GM21576 (cell line): ENCODE measurements at regions not wholly inside any gene's neighbourhood (a gene's known extent, or its start where the extent isn't known, plus 50 kb on each side); places are given as distances from the start of the nearest gene placed in this dataset.

ENCODE experiments used
- ATAC-seq: cut with Tn5 transposase; IDR thresholded peaks from one replicate; pipeline ENCODE4 v1.9.1; 2021; ENCODE audit warnings: mild to moderate bottlenecking, moderate library complexity; ENCODE audit not compliant: unreplicated experiment

DNA sequence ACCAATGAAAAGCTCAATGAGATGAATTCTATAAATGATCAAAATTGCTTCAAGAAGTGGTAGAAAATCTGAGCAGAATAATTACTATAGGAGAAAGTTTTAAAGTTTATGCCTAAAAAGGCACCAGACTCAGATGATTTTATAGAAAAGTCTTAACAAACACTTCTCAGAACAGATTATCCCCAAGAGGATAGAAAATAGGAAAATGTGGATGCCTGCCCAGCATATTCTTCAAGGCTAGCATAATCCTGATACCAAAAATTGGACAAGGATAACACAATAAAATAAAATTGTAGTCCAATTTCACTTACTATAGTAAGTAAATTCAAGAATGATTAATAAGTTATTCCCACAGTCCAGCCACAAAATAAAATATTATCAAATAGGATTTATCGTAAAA lies 397.0 kb downstream of the NR2F1-AS1 start:
- no peak for ATAC-seq

- no peak for ATAC-seq
These were observed 401.6 kb downstream of the NR2F1-AS1 start for GRCh38 chr5:93179466-93179865.

DNA sequence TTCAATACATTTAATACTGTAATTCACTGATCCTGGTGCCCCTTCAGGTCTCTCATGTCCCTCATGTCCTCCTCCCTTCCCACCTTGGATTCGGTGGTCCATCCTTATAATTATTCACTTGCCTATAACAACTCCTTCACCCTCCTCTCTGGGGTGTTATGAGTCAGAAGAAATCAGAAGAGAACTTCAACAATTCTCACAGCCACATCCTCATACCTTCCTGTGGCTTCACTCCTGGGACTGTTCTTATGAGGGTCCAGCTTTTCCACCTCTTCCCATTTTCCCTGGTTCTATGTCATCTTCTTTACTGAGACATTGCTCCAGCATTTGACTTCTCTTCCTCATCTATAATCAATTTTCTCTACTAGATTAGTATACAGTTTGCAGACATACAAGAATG lies 406.1 kb downstream of the NR2F1-AS1 start:
- no peak for ATAC-seq

GRCh38 chr5:93165559-93165958 lies 415.5 kb downstream of the NR2F1-AS1 start:
- no peak for ATAC-seq

DNA sequence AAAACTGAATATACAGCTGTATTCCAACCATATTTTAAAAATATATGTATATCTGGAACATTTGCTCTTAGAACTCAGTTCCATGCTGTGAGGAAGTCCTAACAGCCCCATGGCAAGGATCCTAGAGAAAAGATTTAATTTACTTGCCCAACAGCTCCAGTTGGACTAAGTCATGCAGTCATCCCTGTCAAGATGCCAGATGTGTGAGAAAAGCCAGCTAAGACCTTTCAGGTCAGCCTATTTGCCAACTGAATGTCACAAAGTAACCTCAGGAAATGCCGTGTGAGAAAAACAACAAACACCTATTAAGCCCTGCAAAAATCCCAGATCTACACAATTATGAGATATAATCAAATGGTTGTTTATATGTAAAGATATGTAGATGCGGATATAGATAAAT lies 416.3 kb downstream of the NR2F1-AS1 start:
- no peak for ATAC-seq

GRCh38 chr5:93163010-93163663 lies 417.9 kb downstream of the NR2F1-AS1 start:
- no peak for ATAC-seq

GRCh38 chr5:93161661-93162654 lies 419.1 kb downstream of the NR2F1-AS1 start:
- ATAC-seq, result no peak

DNA sequence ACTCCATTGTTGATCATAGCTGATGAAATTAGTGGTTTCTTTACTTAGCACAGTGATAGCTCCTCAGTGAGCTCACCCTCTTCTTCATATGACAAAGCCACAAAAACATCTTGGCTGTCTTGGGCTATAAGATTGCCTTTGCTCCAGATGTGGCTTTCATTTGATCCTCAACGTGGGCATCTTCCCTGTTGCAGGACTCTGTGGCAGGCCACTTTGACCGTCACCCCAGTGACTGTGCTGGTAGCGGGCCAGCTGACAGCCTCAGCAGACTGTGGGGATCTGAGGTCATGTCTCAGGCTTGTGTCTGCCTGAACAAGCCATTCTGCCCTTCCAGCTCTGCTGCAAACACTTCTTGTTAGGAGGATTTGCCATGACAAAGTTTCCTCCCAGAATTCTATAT lies 422.2 kb downstream of the NR2F1-AS1 start:
- no peak for ATAC-seq

- no peak for ATAC-seq
These were observed 424.5 kb downstream of the NR2F1-AS1 start for GRCh38 chr5:93156566-93156965.

GRCh38 chr5:93154535-93154934 lies 426.5 kb downstream of the NR2F1-AS1 start:
- no peak for ATAC-seq

DNA sequence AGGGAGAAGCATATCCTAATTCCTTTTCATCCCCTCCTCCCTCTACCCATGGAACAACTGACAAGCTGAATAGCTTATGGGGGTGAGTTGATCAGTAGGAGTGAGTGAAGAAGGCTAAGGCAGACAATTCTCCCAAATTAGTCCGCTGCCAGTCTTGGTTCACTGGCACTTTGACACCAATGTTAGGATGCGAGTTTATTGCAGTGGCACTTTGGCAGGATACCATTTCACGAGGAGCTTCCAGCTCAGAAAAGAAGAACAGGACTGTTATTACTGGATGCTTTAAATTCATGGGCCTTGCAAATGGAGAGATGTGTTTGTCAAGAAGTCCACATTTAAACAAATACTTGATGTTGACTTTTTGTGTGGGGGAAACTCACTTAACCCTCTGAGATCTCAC lies 427.6 kb downstream of the NR2F1-AS1 start:
- no peak for ATAC-seq

- ATAC-seq, result no peak
These were observed 429.1 kb downstream of the NR2F1-AS1 start for GRCh38 chr5:93151896-93152295.

GRCh38 chr5:93151121-93151520 lies 429.9 kb downstream of the NR2F1-AS1 start:
- ATAC-seq, result no peak

GRCh38 chr5:93150311-93151012 lies 430.6 kb downstream of the NR2F1-AS1 start:
- ATAC-seq, result no peak

DNA sequence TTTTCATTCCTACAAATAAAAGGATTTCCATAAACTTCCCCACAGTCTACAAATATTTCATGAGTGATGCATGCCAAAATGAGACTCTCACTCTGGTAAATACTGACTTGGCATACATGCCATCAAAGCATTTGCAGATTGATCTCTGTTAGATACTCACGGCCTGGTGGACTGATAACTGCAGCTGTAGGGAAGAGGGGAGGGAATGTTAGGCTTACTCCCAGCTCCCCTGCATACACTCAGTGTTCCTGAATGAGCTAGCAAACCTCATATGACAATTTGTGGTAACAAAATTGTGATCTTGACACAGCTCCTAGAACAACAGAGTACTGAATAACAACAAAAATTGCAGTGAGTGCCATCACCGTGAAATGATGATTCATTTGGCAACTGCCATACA lies 435.3 kb downstream of the NR2F1-AS1 start:
- no peak for ATAC-seq

- ATAC-seq, result no peak
These were observed 436.0 kb downstream of the NR2F1-AS1 start for GRCh38 chr5:93145019-93145418.

GRCh38 chr5:93141969-93142368 lies 439.1 kb downstream of the NR2F1-AS1 start:
- ATAC-seq, result no peak

- no peak for ATAC-seq
These were observed 450.2 kb downstream of the NR2F1-AS1 start for GRCh38 chr5:93130624-93131490.

DNA sequence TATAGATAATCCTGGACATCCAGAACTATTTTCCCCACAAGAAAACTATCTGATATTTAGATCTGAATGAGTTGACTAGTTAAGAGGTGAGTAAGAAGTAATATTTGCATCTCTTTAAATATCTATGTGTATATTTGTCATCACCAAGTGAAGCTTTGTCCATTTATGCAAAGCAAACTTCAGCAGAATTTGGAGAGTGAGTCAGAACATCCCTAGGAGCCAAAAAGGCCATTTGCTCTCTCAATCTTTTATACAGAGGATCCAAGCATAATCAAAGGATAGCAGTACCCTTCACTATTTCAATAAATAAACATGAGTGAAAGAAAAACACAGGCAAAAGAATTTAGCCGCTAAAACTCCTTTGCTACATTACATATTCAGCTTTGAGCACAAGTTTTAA lies 454.4 kb downstream of the NR2F1-AS1 start:
- ATAC-seq, result no peak

DNA sequence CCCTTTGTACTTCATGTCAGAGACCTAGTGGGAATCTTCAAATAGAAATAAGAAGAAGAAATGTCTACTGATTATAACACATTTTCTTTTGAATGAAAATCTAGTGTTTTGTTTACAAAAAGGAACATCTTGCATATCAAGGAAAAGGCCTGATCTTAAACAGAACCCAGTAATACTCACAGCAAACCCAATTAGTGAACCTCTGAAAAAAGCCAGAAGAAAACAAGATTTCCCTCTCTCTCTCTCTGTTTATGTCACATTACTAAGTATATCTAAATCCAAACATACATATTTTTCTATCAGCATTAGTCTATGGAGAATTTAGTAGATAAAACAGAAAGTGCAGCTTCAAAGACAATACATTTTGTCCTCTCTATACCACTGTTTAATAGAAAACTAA lies 457.9 kb downstream of the NR2F1-AS1 start:
- ATAC-seq, result no peak

DNA sequence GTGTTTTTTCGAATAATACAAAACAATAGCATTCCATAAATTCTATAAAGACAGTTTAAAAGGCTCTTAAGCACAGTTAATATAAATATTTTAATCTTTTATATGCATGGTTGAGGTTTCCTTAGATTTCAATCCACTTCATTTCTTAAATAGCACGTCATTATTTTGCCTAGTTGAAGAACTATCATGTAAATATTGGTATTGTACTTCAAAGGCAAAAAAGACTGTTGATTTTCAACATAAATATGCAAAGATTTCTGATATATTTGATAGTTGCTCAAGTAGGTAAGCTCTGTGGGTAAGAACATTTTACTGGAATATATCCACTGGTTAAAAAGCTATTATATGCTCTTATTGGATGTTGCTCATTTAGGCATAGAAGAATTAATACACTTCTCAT lies 458.6 kb downstream of the NR2F1-AS1 start:
- no peak for ATAC-seq
